ENCODE measurements at regions not wholly inside any gene's neighbourhood (a gene's known extent, or its start where the extent isn't known, plus 50 kb on each side); places are given as distances from the start of the nearest gene placed in this dataset.

DNA sequence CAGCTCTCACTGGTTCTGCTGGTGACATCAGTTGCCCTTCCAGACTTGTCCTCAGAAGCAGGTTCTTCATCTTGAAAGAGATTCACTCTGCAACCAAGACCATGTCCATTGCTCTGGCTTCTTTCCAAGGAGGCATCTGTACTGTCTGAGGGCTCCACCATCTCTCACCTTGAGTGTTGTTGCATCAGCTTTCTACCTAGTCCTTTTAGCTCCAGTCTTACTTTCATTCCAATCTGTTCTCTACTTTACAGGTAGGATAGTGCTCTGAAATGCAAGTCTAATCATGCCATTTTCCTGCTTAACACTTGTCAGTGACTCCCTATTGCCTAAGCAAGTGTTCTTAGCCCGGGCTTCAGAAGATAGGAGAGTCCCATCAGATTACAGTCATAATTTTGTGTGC is 117.7 kb downstream of the EN1 start:
- TF ChIP-seq CTCF (IDR thresholded peaks at IDR 0.05) (no peak), RAD21 (conservative IDR thresholded peaks at IDR 0.05 in 1 of 2, IDR thresholded peaks at IDR 0.05 in 1 of 2) (no peak), HMGXB4 (CRISPR knock-in tag; IDR thresholded peaks at IDR 0.05; ENCODE audit: borderline replicate concordance) (no peak), MYC (IDR thresholded peaks at IDR 0.05; ENCODE audit: borderline replicate concordance, low read length) (no peak), CHD2 (IDR thresholded peaks at IDR 0.05; ENCODE audit: low read length, partially characterized antibody) (no peak)
- TF ChIP-seq, protein P1, sequence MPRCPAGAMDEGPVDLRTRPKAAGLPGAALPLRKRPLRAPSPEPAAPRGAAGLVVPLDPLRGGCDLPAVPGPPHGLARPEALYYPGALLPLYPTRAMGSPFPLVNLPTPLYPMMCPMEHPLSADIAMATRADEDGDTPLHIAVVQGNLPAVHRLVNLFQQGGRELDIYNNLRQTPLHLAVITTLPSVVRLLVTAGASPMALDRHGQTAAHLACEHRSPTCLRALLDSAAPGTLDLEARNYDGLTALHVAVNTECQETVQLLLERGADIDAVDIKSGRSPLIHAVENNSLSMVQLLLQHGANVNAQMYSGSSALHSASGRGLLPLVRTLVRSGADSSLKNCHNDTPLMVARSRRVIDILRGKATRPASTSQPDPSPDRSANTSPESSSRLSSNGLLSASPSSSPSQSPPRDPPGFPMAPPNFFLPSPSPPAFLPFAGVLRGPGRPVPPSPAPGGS (IDR thresholded peaks at IDR 0.05), result no peak
